ENCODE measurements at regions not wholly inside any gene's neighbourhood (a gene's known extent, or its start where the extent isn't known, plus 50 kb on each side); places are given as distances from the start of the nearest gene placed in this dataset.

DNA sequence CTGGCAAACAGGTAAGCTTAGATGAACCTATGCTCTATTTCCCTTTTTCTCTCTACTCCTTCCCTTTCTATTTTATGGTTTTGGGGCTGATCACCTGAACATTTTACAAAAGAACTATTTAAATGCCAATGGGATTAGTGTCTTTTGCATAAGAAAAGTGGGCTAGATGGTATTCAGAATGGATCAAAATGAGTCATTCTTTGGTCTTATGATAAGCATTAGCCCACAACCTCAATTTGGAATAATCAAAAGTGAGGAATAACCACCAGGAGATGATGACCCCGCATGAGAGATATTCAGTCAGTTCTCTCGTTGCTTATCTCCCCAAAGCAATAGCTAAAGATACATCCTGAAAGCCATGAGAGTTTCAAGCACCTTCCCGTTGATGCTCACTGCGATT is 399.0 kb upstream of the CADM1 start:
- TF ChIP-seq, protein P1, sequence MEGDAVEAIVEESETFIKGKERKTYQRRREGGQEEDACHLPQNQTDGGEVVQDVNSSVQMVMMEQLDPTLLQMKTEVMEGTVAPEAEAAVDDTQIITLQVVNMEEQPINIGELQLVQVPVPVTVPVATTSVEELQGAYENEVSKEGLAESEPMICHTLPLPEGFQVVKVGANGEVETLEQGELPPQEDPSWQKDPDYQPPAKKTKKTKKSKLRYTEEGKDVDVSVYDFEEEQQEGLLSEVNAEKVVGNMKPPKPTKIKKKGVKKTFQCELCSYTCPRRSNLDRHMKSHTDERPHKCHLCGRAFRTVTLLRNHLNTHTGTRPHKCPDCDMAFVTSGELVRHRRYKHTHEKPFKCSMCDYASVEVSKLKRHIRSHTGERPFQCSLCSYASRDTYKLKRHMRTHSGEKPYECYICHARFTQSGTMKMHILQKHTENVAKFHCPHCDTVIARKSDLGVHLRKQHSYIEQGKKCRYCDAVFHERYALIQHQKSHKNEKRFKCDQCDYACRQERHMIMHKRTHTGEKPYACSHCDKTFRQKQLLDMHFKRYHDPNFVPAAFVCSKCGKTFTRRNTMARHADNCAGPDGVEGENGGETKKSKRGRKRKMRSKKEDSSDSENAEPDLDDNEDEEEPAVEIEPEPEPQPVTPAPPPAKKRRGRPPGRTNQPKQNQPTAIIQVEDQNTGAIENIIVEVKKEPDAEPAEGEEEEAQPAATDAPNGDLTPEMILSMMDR (IDR thresholded peaks at IDR 0.05) = no peak
- no peak for TF ChIP-seq POLR2AphosphoS5 (IDR thresholded peaks at IDR 0.05)
- TF ChIP-seq POLR2A (IDR thresholded peaks at IDR 0.05) = no peak
- TF ChIP-seq EP300 (IDR thresholded peaks at IDR 0.05) = no peak
